BJ (cell line): ENCODE measurements at regions not wholly inside any gene's neighbourhood (a gene's known extent, or its start where the extent isn't known, plus 50 kb on each side); places are given as distances from the start of the nearest gene placed in this dataset.
"Not testable (repeated sequence)": the region's sequence is repeated elsewhere in the genome, so short reads cannot be mapped to it uniquely, and the experiment has no call there.

ENCODE experiments used
- CTCF ChIA-PET: fragments of 350-600 bp; formaldehyde crosslinking; extraction: SDS; loops from one replicate; lab custom pipeline; 2021; ENCODE audit warnings: antibody characterized with exemption, inconsistent platforms; lab: Yijun Ruan, JAX
- POLR2A ChIA-PET: fragments of 300-600 bp; sonication (Branson Sonifier 250); formaldehyde crosslinking; extraction: SDS; loops from one replicate; lab custom pipeline; 2021; ENCODE audit warnings: antibody characterized with exemption; lab: Charles Lee
- DNase-seq: peaks from one replicate; pipeline ENCODE4 v3.0.0-alpha.2; 2011; ENCODE audit warnings: low read depth
- H3K27me3 ChIP-seq: 2 replicates; pipeline ENCODE4 v1.6.0; 2011; ENCODE audit warnings: low read length; ENCODE audit not compliant: control insufficient read depth, insufficient read depth
- H3K36me3 ChIP-seq: 2 replicates; pipeline ENCODE4 v1.5.1; 2011; ENCODE audit warnings: low read length; ENCODE audit not compliant: control insufficient read depth, insufficient read depth
- H3K4me3 ChIP-seq: 2 replicates; pipeline ENCODE4 v1.5.1; 2011; ENCODE audit warnings: low read depth, mild to moderate bottlenecking, control low read depth, low read length
- TF ChIP-seq, protein P1 (sequence below): IDR thresholded peaks from 2 replicates; pipeline ENCODE4 v1.5.1; 2011; ENCODE audit warnings: low read depth, mild to moderate bottlenecking, control low read depth, inconsistent platforms, low read length, moderate library complexity; ENCODE audit not compliant: insufficient read depth

DNA sequence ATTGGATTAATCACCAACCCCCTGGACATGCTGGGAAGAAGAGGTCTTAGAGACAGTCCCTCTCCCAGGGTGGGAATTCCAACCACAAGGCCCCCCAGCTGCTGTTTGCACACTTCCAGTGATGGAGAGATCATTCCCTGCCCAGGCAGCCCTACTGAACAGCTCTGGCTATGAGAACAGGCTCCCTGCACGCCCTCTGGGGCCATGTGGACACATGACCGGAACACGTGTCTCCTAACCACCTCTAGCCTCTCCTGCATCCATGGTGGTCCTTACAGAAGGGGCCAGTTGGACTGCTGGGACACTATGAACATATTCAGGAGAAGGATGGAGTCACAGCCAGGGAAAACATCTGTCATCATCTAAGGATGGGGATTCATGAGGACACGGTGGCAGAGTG lies 196.2 kb downstream of the MN1 start:
- Histone ChIP-seq H3K27me3 (no peaks in the 10 kb centered on the region), H3K4me3 (no peak overlapping the region), H3K36me3 (no peaks in the 10 kb centered on the region)
- ChIA-PET POLR2A (no interaction called here), CTCF (no interaction called here)
- DNase-seq, result no peak
- TF ChIP-seq, protein P1, sequence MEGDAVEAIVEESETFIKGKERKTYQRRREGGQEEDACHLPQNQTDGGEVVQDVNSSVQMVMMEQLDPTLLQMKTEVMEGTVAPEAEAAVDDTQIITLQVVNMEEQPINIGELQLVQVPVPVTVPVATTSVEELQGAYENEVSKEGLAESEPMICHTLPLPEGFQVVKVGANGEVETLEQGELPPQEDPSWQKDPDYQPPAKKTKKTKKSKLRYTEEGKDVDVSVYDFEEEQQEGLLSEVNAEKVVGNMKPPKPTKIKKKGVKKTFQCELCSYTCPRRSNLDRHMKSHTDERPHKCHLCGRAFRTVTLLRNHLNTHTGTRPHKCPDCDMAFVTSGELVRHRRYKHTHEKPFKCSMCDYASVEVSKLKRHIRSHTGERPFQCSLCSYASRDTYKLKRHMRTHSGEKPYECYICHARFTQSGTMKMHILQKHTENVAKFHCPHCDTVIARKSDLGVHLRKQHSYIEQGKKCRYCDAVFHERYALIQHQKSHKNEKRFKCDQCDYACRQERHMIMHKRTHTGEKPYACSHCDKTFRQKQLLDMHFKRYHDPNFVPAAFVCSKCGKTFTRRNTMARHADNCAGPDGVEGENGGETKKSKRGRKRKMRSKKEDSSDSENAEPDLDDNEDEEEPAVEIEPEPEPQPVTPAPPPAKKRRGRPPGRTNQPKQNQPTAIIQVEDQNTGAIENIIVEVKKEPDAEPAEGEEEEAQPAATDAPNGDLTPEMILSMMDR, result no peak

DNA sequence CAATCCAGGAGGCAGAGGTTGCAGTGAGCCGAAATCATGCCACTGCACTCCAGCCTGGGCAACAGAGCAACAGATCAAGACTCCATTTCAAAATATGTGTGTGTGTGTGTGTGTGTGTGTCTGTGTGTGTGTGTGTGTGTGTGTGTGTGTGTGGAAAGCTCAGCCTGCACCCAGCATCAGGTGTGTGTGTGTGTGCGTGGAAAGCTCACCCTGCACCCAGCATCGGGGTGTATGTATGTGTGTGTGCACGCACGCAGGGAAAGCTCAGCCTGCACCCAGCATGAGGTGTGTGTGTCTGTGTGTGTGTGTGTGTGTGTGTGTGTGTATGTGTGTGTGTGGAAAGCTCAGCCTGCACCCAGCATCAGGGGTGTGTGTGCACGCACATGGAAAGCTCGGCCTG lies 193.8 kb downstream of the MN1 start:
- POLR2A ChIA-PET, H3K4me3 ChIP-seq, H3K27me3 ChIP-seq, H3K36me3 ChIP-seq, DNase-seq: not testable (repeated sequence)
- CTCF ChIA-PET, result interaction anchor here (1.1 kb wide), 1 partner anchor 13 kb away, joined by 4 read pairs; no protein-coding TSS in a partner anchor

DNA sequence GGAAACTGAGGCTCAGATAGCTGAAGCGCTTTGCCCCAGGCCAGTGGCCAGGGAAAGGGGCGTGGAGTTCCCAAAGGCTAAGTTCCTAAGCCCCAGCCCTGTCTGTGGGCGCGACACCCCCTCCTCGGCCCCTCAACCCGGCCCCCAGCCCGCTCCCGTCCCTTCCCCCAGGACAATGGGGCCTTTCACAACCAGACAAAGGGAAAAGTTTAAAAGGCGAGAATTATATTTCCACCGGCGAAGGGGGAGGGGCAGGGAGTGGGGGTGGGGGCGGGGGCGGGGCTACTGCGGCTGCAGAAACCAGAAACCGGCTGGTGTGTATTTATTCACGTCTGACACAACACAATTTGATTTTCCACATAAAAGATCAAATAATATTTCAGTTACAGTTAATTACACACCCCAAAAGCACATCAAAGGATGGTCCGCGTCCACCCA lies 192.1 kb downstream of the MN1 start:
- TF ChIP-seq, protein P1, result no peak
- DNase-seq, result no peak
- ChIA-PET POLR2A (no interaction called here), CTCF (no interaction called here)
- Histone ChIP-seq H3K4me3 (no peak overlapping the region), H3K27me3 (peaks cover 15% of the 10 kb centered on the region), H3K36me3 (no peaks in the 10 kb centered on the region)

DNA sequence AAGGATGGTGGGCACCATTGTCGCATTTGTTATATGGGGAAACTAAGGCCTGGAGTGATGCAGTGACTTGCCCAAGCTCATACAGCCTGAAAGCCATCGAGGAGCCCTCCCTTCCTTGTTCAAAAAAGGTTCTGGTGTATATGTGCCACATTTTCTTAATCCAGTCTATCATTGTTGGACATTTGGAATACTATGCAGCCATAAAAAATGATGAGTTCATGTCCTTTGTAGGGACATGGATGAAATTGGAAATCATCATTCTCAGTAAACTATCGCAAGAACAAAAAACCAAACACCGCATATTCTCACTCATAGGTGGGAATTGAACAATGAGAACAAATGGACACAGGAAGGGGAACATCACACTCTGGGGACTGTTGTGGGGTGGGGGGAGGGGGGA lies 191.4 kb downstream of the MN1 start:
- DNase-seq, H3K36me3 ChIP-seq, H3K4me3 ChIP-seq, POLR2A ChIA-PET, CTCF ChIA-PET: not testable (repeated sequence)
- H3K27me3 ChIP-seq, result peaks cover 22% of the 10 kb centered on the region

DNA sequence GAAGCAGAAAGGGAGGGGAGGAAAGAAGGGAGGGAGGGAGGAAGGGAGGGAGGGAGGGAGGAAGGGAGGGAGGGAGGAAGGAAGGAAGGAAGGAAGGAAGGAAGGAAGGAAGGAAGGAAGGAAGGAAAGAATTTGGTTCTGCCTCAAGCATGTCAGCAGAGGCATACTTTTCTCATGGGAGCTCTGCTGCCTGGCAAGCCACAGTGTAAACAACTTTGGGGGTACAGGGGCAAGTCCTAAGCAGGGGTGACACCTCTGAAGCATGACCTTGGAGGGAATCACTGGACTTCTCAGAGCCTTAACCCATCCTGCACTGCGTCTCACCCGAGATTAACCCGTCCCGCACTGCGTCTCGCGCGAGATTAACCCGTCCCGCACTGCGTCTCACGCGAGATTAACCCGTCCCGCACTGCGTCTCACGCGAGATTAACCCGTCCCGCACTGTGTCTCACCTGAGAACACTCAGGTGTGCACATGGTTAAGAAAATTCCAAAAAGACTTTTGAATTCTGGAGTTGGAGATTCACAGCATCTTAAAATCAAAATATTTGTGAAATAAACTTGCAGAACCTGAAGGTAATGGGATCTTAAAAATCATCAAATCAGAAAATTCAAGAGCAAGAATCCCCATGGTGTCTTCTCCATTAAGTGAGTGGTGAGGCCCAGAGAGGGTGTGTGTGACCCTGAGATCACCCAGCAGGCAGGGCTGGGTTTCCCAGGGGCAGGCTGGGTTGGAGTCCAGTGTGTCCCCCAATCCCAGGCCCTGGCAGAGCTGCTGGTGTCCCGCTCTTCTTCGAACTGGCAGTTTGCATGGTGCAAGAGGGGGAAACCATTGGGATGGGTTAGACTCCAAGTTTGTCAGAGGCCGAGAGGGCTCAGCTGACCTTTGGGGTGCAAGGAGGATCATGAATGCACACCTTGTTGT lies 190.4 kb downstream of the MN1 start:
- POLR2A ChIA-PET, result no interaction called here
- no peak for DNase-seq
- CTCF ChIA-PET, result no interaction called here
- TF ChIP-seq, protein P1, result no peak
- Histone ChIP-seq H3K4me3 (no peak overlapping the region), H3K27me3 (peaks cover 26% of the 10 kb centered on the region), H3K36me3 (no peaks in the 10 kb centered on the region)

DNA sequence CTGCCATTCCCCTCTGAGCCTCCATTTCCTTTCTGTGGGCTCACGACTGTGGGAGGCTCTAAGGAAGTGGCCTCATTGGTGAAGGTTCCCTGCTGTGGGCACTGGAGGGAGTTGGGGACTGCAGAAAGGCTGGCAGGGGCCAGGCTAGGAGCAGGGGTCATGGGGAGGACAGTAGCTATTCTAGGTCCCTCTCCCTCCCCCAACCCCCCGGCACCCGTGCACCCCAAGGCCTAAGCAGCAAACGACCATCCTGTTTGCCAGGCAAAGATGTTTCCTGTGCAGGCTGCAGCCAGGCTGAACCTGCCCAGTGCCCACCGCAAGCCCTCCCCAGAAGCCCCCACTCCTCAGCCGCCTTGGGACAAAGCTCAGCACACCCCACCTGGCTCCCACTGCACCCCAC lies 189.4 kb downstream of the MN1 start:
- ChIA-PET CTCF (no interaction called here), POLR2A (no interaction called here)
- peaks cover 26% of the 10 kb centered on the region for H3K27me3 ChIP-seq
- DNase-seq, result no peak
- TF ChIP-seq, protein P1, result no peak
- no peaks in the 10 kb centered on the region for H3K36me3 ChIP-seq
- H3K4me3 ChIP-seq, result no peak overlapping the region
